Activated naive CD4-positive, alpha-beta T cell (primary cell): ENCODE measurements at regions not wholly inside any gene's neighbourhood (a gene's known extent, or its start where the extent isn't known, plus 50 kb on each side); places are given as distances from the start of the nearest gene placed in this dataset.
"Not testable (repeated sequence)": the region's sequence is repeated elsewhere in the genome, so short reads cannot be mapped to it uniquely, and the experiment has no call there.

Experiments used
- DNase-seq, 4 experiments: peaks; one replicate each; lab custom pipeline; 2025; lab: John Stamatoyannopoulos, UW

- DNase-seq, result no peak
Measured at GRCh38 chr9:714675-715074, 126.8 kb upstream of the DMRT1 start.

GRCh38 chr9:715300-715699 is 126.2 kb upstream of the DMRT1 start:
- DNase-seq, result no peak

GRCh38 chr9:715743-716400 is 125.6 kb upstream of the DMRT1 start:
- no peak for DNase-seq

- DNase-seq, result no peak
Measured at GRCh38 chr9:717722-718121, 123.8 kb upstream of the DMRT1 start.

GRCh38 chr9:720239-720881 is 121.1 kb upstream of the DMRT1 start:
- DNase-seq, result no peak

- DNase-seq, result no peak
Measured at GRCh38 chr9:722388-722980, 119.0 kb upstream of the DMRT1 start.

- not testable (repeated sequence) for DNase-seq
Measured at GRCh38 chr9:724461-724860, 117.0 kb upstream of the DMRT1 start.

GRCh38 chr9:726005-726404 is 115.5 kb upstream of the DMRT1 start:
- DNase-seq, result no peak

GRCh38 chr9:727767-728166 is 113.7 kb upstream of the DMRT1 start:
- DNase-seq, result no peak

- DNase-seq, result no peak
Measured at GRCh38 chr9:728535-728934, 113.0 kb upstream of the DMRT1 start.

GRCh38 chr9:731474-731873 is 110.0 kb upstream of the DMRT1 start:
- no peak for DNase-seq

GRCh38 chr9:734831-735511 is 106.5 kb upstream of the DMRT1 start:
- no peak for DNase-seq

GRCh38 chr9:737400-738120 is 103.9 kb upstream of the DMRT1 start:
- DNase-seq, result no peak

- no peak for DNase-seq
Measured at GRCh38 chr9:738209-738915, 103.1 kb upstream of the DMRT1 start.

- DNase-seq, result no peak
Measured at GRCh38 chr9:739362-739761, 102.1 kb upstream of the DMRT1 start.

GRCh38 chr9:740221-740620 is 101.3 kb upstream of the DMRT1 start:
- no peak for DNase-seq

GRCh38 chr9:742104-742503 is 99.4 kb upstream of the DMRT1 start:
- DNase-seq, result no peak

GRCh38 chr9:742914-743589 is 98.4 kb upstream of the DMRT1 start:
- no peak for DNase-seq

GRCh38 chr9:744046-744712 is 97.3 kb upstream of the DMRT1 start:
- no peak for DNase-seq

- no peak for DNase-seq
Measured at GRCh38 chr9:744790-745484, 96.6 kb upstream of the DMRT1 start.
